ENCODE measurements at regions not wholly inside any gene's neighbourhood (a gene's known extent, or its start where the extent isn't known, plus 50 kb on each side); places are given as distances from the start of the nearest gene placed in this dataset.

DNA sequence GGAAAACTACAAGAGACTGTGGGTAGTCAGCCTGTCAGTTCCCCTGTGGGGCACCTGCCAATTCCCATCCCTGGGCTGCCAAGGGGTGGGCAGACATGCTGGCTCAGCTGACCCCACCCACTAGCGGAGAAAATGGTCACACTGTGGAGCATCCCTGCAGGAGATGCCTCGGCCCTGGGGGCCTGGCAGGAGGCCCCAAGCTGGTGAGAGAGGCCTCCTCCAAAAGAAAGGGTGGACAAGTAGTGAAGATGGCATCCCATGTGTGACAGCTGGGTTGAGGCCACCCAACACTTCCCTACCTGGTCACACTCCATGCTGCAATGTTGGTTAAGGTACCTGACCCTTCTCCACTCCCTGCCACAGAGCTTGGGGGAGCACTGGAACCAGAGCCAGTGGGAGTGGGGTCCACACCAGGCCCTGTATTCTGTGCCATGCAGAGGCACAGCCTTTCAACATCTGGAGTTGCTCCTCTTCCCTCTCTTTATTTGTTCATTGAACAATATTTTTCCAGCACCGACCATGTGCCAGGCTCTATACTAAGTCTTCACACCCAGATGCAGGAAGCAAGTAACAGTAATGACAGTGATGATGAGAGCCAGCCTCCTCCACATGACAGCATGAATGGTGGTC is 59.5 kb downstream of the KLHDC7A start:
- Histone ChIP-seq H3K4me3 (replicated peaks; ENCODE audit: low read depth, low read length) (no peak overlapping the region), H3K36me3 (ENCODE audit: control insufficient read depth, insufficient read depth, low read length) (no peaks in the 10 kb centered on the region), H3K27me3 (replicated peaks; ENCODE audit: control insufficient read depth, insufficient read depth, low read length) (peaks cover 3% of the 10 kb centered on the region)
- TF ChIP-seq CTCF (IDR thresholded peaks at IDR 0.05; ENCODE audit: insufficient read depth, low read length, poor library complexity, severe bottlenecking), result no peak
- no peak for DNase-seq (ENCODE audit: extremely low read depth, insufficient read length)

DNA sequence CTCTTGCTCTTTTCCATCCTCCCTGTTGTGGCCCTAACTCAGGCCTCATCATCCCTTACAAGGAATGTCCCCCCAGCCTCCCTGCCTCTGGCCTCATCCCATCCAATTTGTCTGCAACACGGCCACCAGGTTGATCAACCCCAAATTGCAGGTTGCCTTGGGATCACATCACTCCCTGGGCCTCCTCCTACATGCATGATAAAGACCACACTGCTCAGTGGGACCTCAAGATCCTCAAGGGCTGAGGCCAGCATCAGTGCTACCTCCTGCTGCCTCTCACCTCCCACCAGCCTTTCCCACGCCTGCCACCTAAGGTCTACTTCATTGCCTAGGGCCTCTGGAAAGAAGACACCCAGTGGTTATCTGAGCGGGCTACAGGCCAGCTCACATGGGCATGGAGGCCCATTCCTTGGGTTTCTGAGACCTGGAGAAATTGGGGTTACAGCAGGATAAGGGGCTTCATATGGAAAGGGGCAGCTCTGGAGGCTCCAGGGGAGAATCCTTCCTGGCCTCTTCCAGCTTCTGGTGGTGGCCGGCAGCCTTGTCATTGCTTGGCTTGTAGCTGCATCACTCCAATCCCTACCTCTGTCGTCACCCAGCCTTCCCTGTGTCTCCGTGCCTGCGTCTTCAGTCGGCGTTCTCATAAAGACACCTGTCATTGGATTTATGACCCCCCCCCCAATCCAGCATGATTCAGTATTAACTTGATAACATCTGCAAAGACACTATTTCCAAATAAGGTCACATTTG is 60.5 kb downstream of the KLHDC7A start:
- H3K27me3 ChIP-seq (replicated peaks; ENCODE audit: control insufficient read depth, insufficient read depth, low read length), result peaks cover 3% of the 10 kb centered on the region
- no peaks in the 10 kb centered on the region for H3K36me3 ChIP-seq (ENCODE audit: control insufficient read depth, insufficient read depth, low read length)
- H3K4me3 ChIP-seq (replicated peaks; ENCODE audit: low read depth, low read length), result no peak overlapping the region
- no peak for TF ChIP-seq CTCF (IDR thresholded peaks at IDR 0.05; ENCODE audit: insufficient read depth, low read length, poor library complexity, severe bottlenecking)
- DNase-seq (ENCODE audit: extremely low read depth, insufficient read length), result no peak

DNA sequence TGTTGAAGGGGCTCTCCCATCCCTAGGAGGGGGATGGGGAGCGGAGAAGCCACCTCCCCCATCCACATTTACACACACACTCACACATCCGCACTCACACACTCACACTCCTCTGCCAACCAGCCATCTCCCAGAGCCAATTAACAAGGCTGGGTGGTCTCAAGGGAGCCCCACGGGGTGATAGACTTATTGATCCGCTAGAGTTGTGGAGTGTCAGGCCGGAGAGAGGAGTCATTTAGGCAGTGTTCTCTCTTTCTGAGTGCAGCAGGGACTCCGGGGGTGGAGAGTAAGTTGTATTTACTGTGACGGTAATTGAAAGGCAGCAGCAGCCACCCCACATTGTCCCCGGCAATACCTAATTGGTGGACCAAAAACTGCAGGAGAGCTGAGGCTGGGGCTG is 61.6 kb downstream of the KLHDC7A start:
- peaks cover 3% of the 10 kb centered on the region for H3K27me3 ChIP-seq (replicated peaks; ENCODE audit: control insufficient read depth, insufficient read depth, low read length)

GRCh38 chr1:18546026-18546425 is 65.3 kb downstream of the KLHDC7A start:
- H3K27me3 ChIP-seq (replicated peaks; ENCODE audit: control insufficient read depth, insufficient read depth, low read length), result peaks cover 7% of the 10 kb centered on the region
- no peak for DNase-seq (ENCODE audit: extremely low read depth, insufficient read length)

More for the DNA sequence above, 61.6 kb downstream of the KLHDC7A start:
- Histone ChIP-seq H3K4me3 (replicated peaks; ENCODE audit: low read depth, low read length) (no peak overlapping the region), H3K36me3 (ENCODE audit: control insufficient read depth, insufficient read depth, low read length) (no peaks in the 10 kb centered on the region)
- DNase-seq (ENCODE audit: extremely low read depth, insufficient read length), result no peak
- no peak for TF ChIP-seq CTCF (IDR thresholded peaks at IDR 0.05; ENCODE audit: insufficient read depth, low read length, poor library complexity, severe bottlenecking)

DNA sequence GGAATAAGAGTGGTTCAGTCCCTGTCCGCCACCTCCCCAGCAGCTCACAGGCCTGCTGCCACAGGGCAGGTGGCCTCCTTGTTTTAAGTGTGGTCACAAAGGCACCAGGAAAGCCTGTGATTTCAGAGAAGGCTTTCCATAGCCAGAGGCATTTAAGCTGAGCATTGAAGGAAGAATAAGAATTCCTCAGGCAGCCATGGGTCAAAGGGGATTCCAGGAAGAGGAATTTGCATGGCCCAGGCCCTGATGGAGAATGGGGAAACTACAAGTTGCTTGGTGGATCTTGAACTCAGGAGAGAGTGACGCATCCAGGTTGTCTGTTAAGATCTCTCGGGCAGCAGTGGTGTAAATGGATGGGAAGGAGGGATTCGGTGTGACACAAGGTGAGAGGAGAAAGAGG is 66.7 kb downstream of the KLHDC7A start:
- H3K4me3 ChIP-seq (replicated peaks; ENCODE audit: low read depth, low read length), result no peak overlapping the region
- no peak for DNase-seq (ENCODE audit: extremely low read depth, insufficient read length)
- peaks cover 7% of the 10 kb centered on the region for H3K27me3 ChIP-seq (replicated peaks; ENCODE audit: control insufficient read depth, insufficient read depth, low read length)
- no peak for TF ChIP-seq CTCF (IDR thresholded peaks at IDR 0.05; ENCODE audit: insufficient read depth, low read length, poor library complexity, severe bottlenecking)
- H3K36me3 ChIP-seq (ENCODE audit: control insufficient read depth, insufficient read depth, low read length), result no peaks in the 10 kb centered on the region

More at GRCh38 chr1:18546026-18546425, 65.3 kb downstream of the KLHDC7A start:
- H3K4me3 ChIP-seq (replicated peaks; ENCODE audit: low read depth, low read length), result no peak overlapping the region
- no peak for TF ChIP-seq CTCF (IDR thresholded peaks at IDR 0.05; ENCODE audit: insufficient read depth, low read length, poor library complexity, severe bottlenecking)
- no peaks in the 10 kb centered on the region for H3K36me3 ChIP-seq (ENCODE audit: control insufficient read depth, insufficient read depth, low read length)
